Endothelial cell of hepatic sinusoid (primary cell): ENCODE measurements at regions not wholly inside any gene's neighbourhood (a gene's known extent, or its start where the extent isn't known, plus 50 kb on each side); places are given as distances from the start of the nearest gene placed in this dataset.

ENCODE experiments used
- in situ Hi-C: cut with HindIII; loops from 2 replicates; pipeline ENCODE4 v1.10.0; 2017; ENCODE audit warnings: low sequenced_read_pairs

- in situ Hi-C loops, result no loop called here
These were observed 404.2 kb downstream of the MID1IP1 start for GRCh38 chrX:39205467-39205866.

DNA sequence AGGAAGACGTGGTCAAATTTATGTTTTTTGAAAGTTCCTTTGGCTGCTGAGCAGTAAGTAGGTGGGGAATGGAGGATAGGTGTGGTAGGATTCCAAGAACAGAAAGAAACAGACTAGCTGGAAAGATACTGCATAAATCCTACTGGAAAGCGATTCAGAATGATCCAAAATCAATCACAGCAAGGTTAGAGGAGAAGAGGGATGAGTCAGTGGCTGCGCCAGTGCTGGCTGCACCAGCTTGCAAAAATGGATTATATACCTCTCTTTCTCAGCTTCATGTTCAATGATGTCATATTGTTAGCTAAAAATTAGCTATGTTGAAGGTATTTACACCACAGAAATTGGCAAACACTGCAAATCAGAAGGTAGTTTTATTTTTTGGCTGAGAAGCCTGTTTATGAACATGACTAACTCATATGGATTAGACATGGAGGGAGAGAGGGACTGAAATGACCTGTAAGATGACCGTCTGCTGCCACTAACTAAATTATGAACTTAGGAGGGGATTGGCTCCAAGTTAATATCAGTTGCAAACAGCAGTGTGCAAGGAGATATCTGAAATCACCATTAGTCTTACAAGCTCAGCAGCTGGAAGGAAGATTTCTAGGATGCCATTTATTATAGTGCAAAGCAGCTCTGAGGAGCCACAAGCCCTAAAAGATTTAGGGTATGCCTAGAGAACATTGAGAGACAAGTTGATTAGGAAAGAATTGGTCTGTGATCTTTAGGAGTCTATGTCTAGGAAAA lies 405.3 kb downstream of the MID1IP1 start:
- in situ Hi-C loops, result no loop called here

DNA sequence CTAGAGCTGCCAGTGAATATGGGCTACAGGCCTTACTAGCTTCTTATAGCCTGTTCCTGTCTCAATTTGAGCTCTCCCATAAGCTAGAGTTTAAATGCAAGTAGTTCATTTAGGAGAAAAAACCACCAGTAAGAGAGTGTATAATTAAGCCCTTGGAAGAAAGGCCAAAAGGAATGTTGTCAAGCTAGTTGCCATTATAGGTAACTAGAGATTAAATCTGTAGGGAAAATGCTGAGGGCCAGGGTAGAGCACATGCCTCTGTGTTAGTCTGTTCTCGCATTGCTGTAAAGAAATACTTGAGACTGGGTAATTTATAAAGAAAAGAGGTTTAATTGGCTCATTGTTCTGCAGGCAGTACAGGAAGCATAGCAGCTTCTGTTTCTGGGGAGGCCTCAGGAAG lies 410.2 kb downstream of the MID1IP1 start:
- in situ Hi-C loops, result no loop called here

GRCh38 chrX:39212456-39212855 lies 411.2 kb downstream of the MID1IP1 start:
- in situ Hi-C loops, result no loop called here

- in situ Hi-C loops, result no loop called here
These were observed 413.3 kb downstream of the MID1IP1 start for GRCh38 chrX:39214387-39215126.

DNA sequence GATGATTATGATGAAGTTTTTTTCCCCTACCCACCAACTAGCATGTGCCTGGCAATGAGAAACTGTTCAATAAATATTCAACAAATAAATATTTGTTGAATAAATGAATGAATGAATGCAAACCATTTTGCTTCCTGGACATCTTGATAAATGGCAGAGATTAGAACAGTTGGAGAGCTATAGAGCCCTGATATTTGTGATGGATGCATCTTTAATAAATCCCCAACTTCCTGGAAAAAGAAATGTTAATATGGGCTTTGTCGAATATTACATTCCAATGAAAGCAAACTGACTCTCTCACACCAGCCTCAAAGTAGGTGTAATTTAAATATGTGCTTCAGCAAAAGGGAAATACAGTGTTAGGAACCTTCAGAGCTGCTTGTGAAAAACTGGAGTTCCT lies 419.7 kb downstream of the MID1IP1 start:
- in situ Hi-C loops, result no loop called here

DNA sequence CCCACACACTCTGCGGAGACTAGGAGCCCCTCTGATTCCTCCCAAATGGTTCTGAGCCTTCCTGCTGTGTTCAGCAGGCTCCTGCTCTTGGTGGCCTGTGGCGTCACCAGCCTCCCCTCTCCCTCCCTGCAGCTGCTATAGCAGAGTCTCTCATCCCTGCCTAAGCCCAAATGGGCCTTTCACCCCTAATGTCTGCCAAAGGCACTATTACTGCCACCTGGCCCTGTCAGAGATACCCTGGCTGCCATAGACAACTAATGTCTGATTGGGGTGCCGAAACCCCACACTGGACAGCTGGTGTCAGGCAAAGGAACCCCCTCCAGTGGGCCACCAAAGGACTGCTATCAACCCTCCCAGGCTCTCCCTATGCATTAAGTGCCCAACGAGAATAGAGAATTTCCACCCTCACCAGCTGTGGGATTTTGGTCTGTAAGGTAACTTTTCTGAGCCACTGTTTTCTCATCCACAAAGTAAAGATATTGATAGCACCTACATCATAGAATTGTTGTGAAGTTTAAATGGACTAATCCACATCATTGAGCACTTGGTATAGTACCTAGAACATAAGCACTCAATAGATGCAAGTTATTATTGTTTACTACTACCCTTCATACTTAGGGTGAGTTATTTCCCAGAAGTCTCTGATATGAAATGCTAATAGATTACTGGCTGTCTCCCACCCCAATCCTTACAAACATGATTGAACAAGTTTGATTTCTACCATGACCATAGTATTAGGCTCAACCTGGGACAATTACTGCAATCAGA lies 421.3 kb downstream of the MID1IP1 start:
- in situ Hi-C loops, result no loop called here

- in situ Hi-C loops, result no loop called here
These were observed 425.0 kb downstream of the MID1IP1 start for GRCh38 chrX:39226251-39226650.

- in situ Hi-C loops, result no loop called here
These were observed 426.1 kb downstream of the MID1IP1 start for GRCh38 chrX:39227371-39227770.

GRCh38 chrX:39238006-39238405 lies 436.7 kb downstream of the MID1IP1 start:
- in situ Hi-C loops, result no loop called here

DNA sequence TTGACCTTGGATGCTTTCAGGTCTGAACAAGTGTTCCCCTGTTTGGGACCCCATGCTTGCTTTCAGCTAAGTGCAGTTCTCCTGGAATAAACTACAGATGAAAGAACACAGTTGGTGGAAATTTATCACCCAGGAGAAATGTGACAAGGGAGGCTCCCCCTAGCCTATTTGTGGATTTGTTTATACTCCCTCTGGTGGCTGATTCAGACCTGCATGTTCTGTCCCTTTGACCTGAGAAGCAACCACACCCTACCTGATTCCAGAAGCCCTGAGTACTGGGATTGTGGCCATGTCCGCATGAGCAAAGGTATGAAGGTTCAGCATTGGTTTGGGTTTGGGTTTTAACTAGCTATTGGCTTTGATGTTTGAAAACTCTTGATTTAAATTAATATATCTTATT lies 440.9 kb downstream of the MID1IP1 start:
- in situ Hi-C loops, result no loop called here

DNA sequence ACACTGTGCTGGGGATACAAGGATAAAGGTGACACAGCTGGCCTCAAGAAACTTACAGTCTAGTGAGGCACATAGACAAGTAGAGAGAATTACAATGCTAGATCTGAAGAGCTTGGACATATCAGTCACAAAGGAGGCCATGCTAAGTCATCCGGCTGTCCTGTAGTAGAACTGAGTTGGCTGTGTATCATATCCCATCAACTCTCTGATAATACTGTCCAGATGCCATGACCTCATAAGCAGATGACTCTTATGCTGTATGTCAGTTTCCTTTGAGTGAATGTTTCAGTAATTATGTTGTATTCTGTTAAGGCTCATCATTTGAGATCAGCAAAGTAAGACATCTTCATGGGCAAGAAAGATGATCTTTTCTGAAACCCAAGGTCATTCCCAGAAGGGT lies 442.9 kb downstream of the MID1IP1 start:
- in situ Hi-C loops, result no loop called here

DNA sequence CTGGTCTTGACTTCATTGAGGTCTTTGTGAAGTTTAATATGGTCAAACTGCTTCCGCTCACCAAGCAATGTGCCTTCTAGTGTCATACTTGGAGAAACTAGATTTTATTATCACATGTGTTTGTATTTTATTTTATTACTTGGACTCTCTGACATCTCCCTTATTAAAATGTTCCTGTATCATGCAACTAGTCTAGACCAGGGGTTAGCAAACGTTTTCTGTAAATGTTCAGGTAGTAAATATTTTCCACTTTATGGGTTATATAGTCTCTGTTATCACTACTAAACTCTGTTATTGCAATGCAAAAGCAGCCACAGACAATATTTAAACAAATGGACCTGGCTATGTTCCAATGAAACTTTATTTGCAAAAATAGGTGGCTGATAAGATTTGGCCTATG lies 443.8 kb downstream of the MID1IP1 start:
- in situ Hi-C loops, result loop anchor here (5.0 kb wide), 1 partner anchor 67 kb away; no protein-coding TSS in a partner anchor

DNA sequence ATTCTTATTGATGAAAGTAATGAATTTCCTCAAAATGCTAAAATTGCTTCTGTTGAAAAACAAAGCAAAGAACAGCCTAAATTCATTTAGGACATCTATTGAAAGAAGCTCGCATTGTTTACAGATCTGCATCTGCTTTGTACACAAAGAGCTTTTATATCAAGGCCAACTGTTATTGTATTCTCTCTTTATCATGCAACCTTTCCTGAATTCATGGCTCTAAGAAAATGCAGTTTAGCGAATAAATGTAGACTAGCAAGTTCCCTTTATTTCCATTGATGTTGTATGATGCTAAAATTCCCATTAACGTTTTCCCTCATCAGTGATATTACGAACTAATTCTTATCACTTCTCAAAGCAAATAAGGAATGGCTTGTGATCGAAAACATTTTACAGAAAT lies 446.3 kb downstream of the MID1IP1 start:
- in situ Hi-C loops, result loop anchor here (5.0 kb wide), 1 partner anchor 65 kb away; no protein-coding TSS in a partner anchor

DNA sequence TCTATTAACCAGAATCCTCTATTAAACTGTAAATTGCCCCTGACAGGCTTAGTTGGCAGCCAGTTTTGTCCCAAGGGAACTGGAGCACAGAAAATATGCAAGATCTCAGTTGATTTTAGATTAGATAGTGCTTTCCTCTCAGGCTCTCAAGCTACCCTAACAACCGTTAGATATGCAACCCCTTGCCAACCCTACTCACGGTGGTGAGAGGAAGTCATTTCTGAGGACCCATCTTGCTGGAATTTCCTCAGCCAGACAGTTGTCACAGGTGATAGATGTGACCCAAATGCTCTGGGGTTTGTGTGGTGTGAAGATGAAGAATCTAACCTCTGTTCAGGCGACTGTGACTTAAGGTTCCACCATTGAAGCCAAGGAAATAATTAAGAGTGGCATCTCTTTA lies 447.1 kb downstream of the MID1IP1 start:
- in situ Hi-C loops, result loop anchor here (5.0 kb wide), 1 partner anchor 64 kb away; no protein-coding TSS in a partner anchor

- in situ Hi-C loops, result loop anchor here (5.0 kb wide), 1 partner anchor 62 kb away; no protein-coding TSS in a partner anchor
These were observed 448.7 kb downstream of the MID1IP1 start for GRCh38 chrX:39249999-39250398.

GRCh38 chrX:39251995-39252394 lies 450.7 kb downstream of the MID1IP1 start:
- in situ Hi-C loops, result no loop called here

- in situ Hi-C loops, result no loop called here
These were observed 452.3 kb downstream of the MID1IP1 start for GRCh38 chrX:39253551-39253950.

DNA sequence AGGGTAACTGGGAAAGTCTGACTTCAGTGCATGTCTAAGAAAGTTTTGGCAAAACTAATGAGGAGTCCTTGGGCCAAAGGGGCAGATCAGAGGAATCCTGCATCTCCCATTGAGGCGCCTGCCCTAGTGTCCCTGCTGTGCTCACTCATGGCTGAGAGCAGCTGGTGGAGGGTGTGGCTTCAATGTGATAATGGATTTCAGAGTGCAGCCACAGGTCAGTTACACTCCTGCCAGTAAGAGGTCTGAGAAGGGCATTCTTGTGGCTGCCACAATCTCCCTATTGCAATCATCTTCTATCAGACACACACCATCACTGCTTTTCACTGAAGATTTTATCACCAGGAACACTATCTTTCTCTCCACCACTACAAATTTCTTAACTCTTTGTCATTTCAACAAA lies 457.1 kb downstream of the MID1IP1 start:
- in situ Hi-C loops, result no loop called here

GRCh38 chrX:39260965-39261364 lies 459.7 kb downstream of the MID1IP1 start:
- in situ Hi-C loops, result no loop called here

- in situ Hi-C loops, result no loop called here
These were observed 460.3 kb downstream of the MID1IP1 start for GRCh38 chrX:39261446-39262147.
